HT1080 (cell line): ENCODE measurements at regions not wholly inside any gene's neighbourhood (a gene's known extent, or its start where the extent isn't known, plus 50 kb on each side); places are given as distances from the start of the nearest gene placed in this dataset.

ENCODE experiments used
- DNase-seq: peaks from one replicate; pipeline ENCODE4 v3.0.0-alpha.2; 2015; ENCODE audit warnings: low read depth

GRCh38 chr4:79034544-79034943 lies 95.3 kb upstream of the PAQR3 start:
- DNase-seq: no peak

DNA sequence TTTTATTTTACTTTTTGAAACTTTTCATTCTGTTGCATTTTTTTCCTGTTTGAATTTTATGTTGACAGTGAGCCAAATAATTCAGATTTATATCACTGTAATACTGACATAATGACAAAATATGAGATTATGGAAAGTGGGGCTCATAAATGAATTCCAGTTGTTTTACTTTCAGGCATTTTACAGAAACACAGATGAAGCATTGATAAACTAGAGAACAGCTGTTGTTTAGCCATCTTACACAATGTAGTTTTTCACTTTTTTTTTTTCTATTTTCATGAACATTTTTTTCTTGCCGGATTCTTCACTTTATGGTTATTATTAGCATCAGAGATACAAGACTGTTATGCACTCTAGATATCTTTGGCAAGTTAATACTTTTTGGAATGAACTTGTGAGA lies 91.7 kb upstream of the PAQR3 start:
- DNase-seq: no peak

DNA sequence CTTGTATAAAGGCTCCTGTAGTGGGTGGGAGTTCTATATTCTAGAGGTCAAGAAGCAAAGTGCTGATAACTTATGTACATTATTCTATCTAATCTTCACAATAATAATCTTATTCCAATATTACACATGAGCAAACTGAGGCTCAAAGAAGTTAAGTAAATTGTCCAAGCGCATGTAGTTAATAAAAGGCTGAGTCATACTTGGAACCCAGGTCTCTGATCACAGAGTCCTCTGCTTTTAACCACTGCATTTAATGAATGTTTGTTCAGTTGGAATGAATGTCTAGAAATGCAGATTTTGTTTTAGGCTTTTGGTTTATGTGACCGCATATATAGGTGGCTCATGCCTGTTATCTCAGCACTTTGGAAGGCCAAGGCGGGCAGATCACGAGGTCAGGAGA lies 88.4 kb upstream of the PAQR3 start:
- DNase-seq: no peak

DNA sequence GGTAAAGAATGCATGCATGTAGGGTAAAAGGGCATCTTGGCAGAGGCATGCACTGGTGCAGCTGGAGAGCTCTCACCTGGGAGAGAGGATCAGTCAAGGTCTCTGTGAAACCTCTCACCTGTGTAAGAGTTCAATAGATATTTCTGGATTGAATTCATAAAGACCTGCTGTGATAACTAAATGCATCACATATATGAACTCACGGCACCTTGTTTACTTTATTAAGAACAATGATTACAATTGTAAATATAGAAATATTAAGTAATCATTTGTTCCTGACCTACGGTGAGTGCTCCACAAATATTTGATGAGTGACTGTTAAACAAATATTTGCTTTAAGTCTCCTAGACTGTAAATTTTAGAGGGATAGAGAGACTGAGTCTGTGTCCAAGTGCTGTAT lies 85.9 kb upstream of the PAQR3 start:
- DNase-seq: no peak

DNA sequence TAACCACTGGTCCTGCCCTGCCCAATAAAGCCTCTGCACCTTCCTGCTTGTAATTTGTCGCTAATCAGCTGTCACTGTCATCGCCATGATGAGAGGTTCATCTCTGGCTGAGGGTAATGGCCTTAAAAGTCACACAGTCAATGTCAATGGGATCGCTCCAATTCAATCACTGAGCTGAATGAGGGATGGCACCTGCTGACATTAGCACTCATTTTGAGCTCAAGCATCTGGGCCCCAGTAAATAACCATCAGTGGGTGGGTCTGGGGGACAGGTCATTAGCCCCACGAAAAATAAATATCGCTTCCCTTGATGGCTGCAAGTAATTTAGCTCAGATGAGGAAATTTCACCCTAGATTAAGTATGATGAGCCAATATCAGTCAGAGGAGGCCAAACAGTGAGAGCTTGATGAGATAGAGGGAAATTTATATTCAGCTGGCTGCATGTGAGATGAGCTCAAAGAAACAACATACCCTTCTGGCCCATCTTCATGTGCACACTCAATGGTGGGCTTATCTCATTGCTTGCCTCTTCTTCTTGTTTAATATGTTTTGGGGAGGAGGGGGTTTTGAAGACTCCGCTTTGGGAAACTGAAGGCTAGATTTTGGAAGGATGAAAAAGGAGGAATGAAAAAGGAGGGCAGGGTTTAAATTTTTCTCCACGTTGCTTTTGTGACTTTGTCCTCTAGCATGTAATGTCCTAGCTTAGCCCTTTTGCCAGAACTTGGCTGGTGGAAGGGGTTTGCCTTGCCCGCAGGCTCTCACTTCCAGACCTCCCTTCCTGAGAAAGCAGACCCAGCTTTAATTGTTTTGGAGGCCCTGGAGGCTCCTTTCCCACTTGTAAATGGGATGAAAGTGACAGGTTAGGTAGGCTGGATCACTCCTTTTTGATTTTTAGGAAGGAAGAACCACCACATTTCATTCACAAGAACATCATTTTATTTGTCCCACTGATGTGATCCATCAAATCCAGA lies 84.8 kb upstream of the PAQR3 start:
- DNase-seq: no peak

GRCh38 chr4:79022529-79022928 lies 83.3 kb upstream of the PAQR3 start:
- DNase-seq: no peak

DNA sequence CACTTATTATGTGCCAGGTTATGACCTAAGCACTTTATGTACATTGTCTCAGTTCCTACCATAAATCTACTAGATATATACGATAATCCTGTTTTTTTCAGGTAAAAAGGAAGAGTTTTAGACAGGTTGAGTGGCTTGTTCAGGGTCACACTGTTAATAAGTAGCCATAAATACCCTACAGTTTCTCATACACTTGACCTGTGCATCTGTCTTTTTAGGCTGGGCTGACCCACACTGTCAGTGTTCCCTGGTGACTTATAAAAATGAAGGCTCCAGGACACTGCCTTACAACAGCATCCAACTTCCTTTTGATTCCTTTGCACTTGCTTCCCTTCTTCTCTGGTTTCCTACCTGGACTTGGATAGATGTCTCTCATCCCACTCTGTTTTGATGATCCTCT lies 78.2 kb upstream of the PAQR3 start:
- DNase-seq: no peak

DNA sequence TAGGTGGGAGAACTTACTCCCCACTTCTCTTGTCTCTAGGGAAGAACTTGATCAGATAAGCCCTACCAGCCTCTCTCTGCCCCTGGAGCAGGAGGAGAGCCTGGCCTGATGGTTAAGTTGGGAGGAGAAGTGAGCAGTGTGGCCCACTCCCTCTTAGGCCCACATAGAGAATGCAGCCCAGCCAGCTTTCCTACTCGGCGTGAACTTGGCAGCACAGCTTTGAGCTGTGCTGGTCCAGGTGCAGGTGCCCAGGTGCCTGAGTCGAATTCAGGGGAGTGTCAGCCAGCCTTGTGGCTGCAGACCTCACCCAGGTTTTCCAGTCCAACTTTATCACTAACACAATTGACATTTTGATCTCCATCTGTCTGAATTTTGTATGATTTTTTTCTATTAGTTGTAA lies 77.6 kb upstream of the PAQR3 start:
- no peak for DNase-seq

GRCh38 chr4:79015411-79015810 lies 76.2 kb upstream of the PAQR3 start:
- DNase-seq: no peak

DNA sequence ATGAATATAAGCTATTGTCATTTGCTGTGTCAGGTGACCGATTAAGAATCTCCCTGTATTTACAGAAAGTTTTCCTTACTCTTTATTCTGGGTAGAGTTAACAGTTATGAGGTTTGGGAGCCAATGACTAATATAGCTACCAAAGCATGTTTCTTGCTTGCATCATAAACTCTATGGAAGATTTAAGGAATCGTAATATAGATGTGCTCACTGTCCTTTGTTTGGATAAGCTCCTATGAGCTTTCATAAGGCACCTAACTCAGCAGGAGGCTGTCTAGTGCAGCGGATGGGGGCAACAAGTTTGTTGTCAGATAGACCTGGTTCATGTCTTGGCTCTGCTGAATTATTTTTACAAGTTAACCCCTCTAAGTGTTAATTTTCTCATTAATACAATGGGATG lies 75.0 kb upstream of the PAQR3 start:
- DNase-seq: no peak

DNA sequence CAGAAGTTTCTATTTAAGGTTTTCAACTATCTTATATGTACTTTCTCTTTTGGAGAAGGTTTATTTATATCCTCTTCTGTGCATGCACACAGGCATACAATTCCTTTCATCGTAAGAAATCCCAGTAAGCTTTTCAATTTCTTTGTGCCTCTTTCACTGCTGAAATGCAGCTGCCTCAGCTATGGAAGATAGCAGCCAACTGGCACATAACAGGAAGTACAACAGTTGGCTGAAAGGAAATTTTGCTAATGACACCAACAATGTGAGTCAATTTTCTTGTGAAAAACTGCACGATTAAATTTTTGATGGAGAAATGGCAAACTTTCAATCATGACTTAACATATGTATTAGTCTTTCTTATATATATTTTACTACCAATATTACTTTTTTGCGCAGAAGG lies 74.5 kb upstream of the PAQR3 start:
- no peak for DNase-seq

DNA sequence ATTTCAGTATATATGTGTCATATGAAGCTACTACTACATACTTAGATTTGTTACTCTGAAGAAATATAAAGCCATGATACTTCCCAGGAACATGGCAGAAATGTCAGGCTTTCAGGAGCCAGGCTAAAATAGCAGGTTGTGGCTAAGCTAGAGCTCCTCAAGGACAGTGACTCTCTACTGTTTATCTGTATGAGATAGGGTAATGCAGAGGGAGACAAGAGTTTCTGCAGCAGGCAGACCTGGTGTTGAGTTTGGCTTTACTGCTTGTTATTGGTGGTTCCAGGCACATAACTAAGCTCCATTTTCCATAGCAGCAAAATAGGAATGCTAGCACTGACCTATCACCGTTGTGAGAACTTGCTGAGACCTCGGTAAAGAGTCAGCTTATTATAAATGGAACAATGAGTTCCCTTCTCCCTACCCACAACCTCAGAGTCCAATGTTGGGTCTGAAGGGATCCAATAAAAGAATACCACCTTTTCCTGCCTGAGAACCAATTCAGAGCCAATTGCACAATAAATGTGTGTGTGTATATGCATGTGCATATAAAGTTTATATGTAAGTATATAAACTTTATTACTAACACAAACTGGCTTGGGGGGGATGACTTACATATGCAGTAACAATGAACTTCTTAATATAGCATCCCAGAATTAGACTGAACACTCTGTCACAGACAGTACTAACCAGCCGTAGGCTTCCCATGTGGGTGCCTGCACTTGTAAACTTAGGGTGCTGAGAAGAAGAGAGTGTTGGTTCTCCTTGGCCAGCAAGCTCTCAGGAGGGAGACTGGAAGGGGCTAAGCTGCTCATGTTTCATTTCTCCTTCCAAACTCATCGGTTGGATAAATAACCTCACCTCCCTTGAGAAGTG lies 51.9 kb upstream of the PAQR3 start:
- no peak for DNase-seq

DNA sequence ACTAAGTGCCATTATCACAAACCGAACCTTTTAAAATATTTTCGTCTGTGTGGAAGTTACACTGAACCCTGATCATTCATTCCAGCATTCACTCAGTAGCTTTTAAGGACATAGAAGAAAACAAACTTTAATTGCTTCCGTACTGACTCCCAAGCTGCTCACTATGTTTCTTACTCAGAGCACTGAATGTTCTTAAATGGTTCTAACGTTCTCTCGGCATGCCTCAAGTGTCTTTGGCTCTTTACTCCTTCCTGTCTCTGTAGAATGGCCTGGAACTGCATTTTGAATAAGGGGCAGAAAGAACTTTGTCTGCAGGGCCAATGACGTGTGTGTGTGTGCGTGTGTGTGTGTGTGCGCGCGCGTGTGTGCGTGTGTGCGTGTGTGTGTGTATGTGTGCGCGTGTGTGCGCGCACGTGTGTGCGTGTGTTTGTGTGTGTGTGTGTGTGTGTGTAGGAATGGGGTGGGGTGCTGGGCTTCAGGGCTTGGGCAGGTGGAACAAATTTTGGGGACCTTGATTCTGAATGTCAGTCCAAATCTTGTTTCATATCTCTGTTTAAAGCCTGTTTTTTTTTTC lies 50.5 kb upstream of the PAQR3 start:
- no peak for DNase-seq
